Epithelial cell of esophagus (primary cell): ENCODE measurements at regions not wholly inside any gene's neighbourhood (a gene's known extent, or its start where the extent isn't known, plus 50 kb on each side); places are given as distances from the start of the nearest gene placed in this dataset.

ENCODE experiments used
- DNase-seq: peaks from one replicate; pipeline ENCODE4 v3.0.0; 2010; ENCODE audit warnings: low read depth
- H3K4me3 ChIP-seq: 2 replicates; pipeline ENCODE4 v1.5.1; 2011; ENCODE audit warnings: mild to moderate bottlenecking, low read length, control low read depth
- CTCF ChIP-seq: IDR thresholded peaks from 2 replicates; pipeline ENCODE4 v1.5.1; 2011; ENCODE audit warnings: low read depth, mild to moderate bottlenecking, low read length, control low read depth, inconsistent platforms; ENCODE audit not compliant: insufficient read depth; ENCODE audit errors: missing control alignments

GRCh38 chr12:59182658-59183455, 262.6 kb upstream of the LRIG3 start:
- no peak for DNase-seq
- TF ChIP-seq CTCF, result no peak
- no peak overlapping the region for H3K4me3 ChIP-seq

GRCh38 chr12:59182191-59182590, 261.9 kb upstream of the LRIG3 start:
- no peak overlapping the region for H3K4me3 ChIP-seq
- no peak for TF ChIP-seq CTCF
- DNase-seq, result peak; percentile 35

GRCh38 chr12:59181196-59181777, 261.0 kb upstream of the LRIG3 start:
- H3K4me3 ChIP-seq, result no peak overlapping the region
- TF ChIP-seq CTCF, result no peak
- DNase-seq, result peak; percentile 48

- no peak for TF ChIP-seq CTCF
- H3K4me3 ChIP-seq, result no peak overlapping the region
- DNase-seq, result no peak
Observed at GRCh38 chr12:59179231-59179630, 258.9 kb upstream of the LRIG3 start.

GRCh38 chr12:59173695-59174094, 253.4 kb upstream of the LRIG3 start:
- peak; percentile 6 for DNase-seq
- TF ChIP-seq CTCF, result peak; percentile 28

GRCh38 chr12:59168647-59169046, 248.3 kb upstream of the LRIG3 start:
- no peak for TF ChIP-seq CTCF
- no peak overlapping the region for H3K4me3 ChIP-seq
- DNase-seq, result no peak

More at GRCh38 chr12:59173695-59174094, 253.4 kb upstream of the LRIG3 start:
- no peak overlapping the region for H3K4me3 ChIP-seq
